H9 (cell line): ENCODE measurements at regions not wholly inside any gene's neighbourhood (a gene's known extent, or its start where the extent isn't known, plus 50 kb on each side); places are given as distances from the start of the nearest gene placed in this dataset.

ENCODE experiments used
- DNase-seq: peaks from one replicate; pipeline ENCODE4 v3.0.0-alpha.2; 2017
- H2AFZ ChIP-seq: one replicate; pipeline ENCODE4 v1.6.1; 2013; ENCODE audit warnings: mild to moderate bottlenecking, low read length, control low read depth, moderate library complexity
- H2AK5ac ChIP-seq: 2 replicates; pipeline ENCODE4 v1.6.1; 2013; ENCODE audit warnings: low read length, control low read depth, mixed read lengths; ENCODE audit not compliant: insufficient read length
- H2BK120ac ChIP-seq: one replicate; pipeline ENCODE4 v1.6.1; 2013; ENCODE audit warnings: low read depth, mild to moderate bottlenecking, low read length, control low read depth, inconsistent platforms; ENCODE audit not compliant: poor library complexity, severe bottlenecking
- H2BK12ac ChIP-seq: 2 replicates; pipeline ENCODE4 v1.6.1; 2013; ENCODE audit warnings: low read length, control low read depth, mixed read lengths, low read depth; ENCODE audit not compliant: insufficient read length
- H2BK15ac ChIP-seq: 2 replicates; pipeline ENCODE4 v1.6.1; 2013; ENCODE audit warnings: low read depth, low read length, control low read depth
- H2BK20ac ChIP-seq: one replicate; pipeline ENCODE4 v1.6.1; 2013; ENCODE audit warnings: low read depth, mild to moderate bottlenecking, low read length, control low read depth, inconsistent platforms; ENCODE audit not compliant: poor library complexity, severe bottlenecking
- H2BK5ac ChIP-seq: 2 replicates; pipeline ENCODE4 v1.6.1; 2013; ENCODE audit warnings: low read length, control low read depth, mixed read lengths; ENCODE audit not compliant: insufficient read length
- H3K14ac ChIP-seq: 2 replicates; pipeline ENCODE4 v1.6.1; 2013; ENCODE audit warnings: low read length, control low read depth; ENCODE audit not compliant: insufficient read depth
- H3K18ac ChIP-seq: 2 replicates; pipeline ENCODE4 v1.6.1; 2013; ENCODE audit warnings: low read depth, mild to moderate bottlenecking, mixed read lengths, low read length, control low read depth; ENCODE audit not compliant: insufficient read length
- H3K23ac ChIP-seq: 2 replicates; pipeline ENCODE4 v1.6.1; 2013; ENCODE audit warnings: low read length, control low read depth, mixed read lengths, low read depth; ENCODE audit not compliant: insufficient read length
- H3K23me2 ChIP-seq: 2 replicates; pipeline ENCODE4 v1.6.1; 2013; ENCODE audit warnings: low read depth, mild to moderate bottlenecking, mixed read lengths, low read length, control low read depth; ENCODE audit not compliant: insufficient read length, poor library complexity, severe bottlenecking
- H3K27ac ChIP-seq: 2 replicates; pipeline ENCODE4 v1.5.1; 2013; ENCODE audit warnings: low read length, control low read depth, mixed read lengths, low read depth; ENCODE audit not compliant: insufficient read length
- H3K27me3 ChIP-seq: 2 replicates; pipeline ENCODE4 v1.6.1; 2013; ENCODE audit warnings: low read length, control low read depth, inconsistent platforms; ENCODE audit not compliant: insufficient read depth
- H3K4ac ChIP-seq: 2 replicates; pipeline ENCODE4 v1.6.1; 2013; ENCODE audit warnings: low read depth, mild to moderate bottlenecking, control low read depth, inconsistent platforms, low read length, moderate library complexity
- H3K4me1 ChIP-seq: 2 replicates; pipeline ENCODE4 v1.6.1; 2013; ENCODE audit warnings: low read length, control low read depth, inconsistent platforms; ENCODE audit not compliant: insufficient read depth
- H3K4me2 ChIP-seq: 2 replicates; pipeline ENCODE4 v1.6.1; 2013; ENCODE audit warnings: low read length, control low read depth, mixed read lengths; ENCODE audit not compliant: insufficient read length, insufficient read depth
- H3K56ac ChIP-seq: 2 replicates; pipeline ENCODE4 v1.6.1; 2013; ENCODE audit warnings: low read depth, mild to moderate bottlenecking, mixed read lengths, low read length, control low read depth; ENCODE audit not compliant: insufficient read length
- H3K79me1 ChIP-seq: 2 replicates; pipeline ENCODE4 v1.6.1; 2013; ENCODE audit warnings: low read depth, mild to moderate bottlenecking, moderate library complexity, low read length, control low read depth, inconsistent platforms; ENCODE audit not compliant: insufficient read depth, poor library complexity, severe bottlenecking
- H3K79me2 ChIP-seq: 2 replicates; pipeline ENCODE4 v1.6.1; 2013; ENCODE audit warnings: low read length, control low read depth, inconsistent platforms; ENCODE audit not compliant: insufficient read depth
- H3K9ac ChIP-seq: 2 replicates; pipeline ENCODE4 v1.6.1; 2013; ENCODE audit warnings: low read length, control low read depth, mixed read lengths; ENCODE audit not compliant: insufficient read length; ENCODE audit errors: extremely low read depth
- H3K9me3 ChIP-seq: one replicate; pipeline ENCODE4 v1.6.1; 2013; ENCODE audit warnings: low read depth, low read length, inconsistent platforms; ENCODE audit not compliant: control insufficient read depth
- H3T11ph ChIP-seq: one replicate; pipeline ENCODE4 v1.6.1; 2013; ENCODE audit warnings: mild to moderate bottlenecking, low read length, control low read depth, inconsistent platforms
- H4K20me1 ChIP-seq: one replicate; pipeline ENCODE4 v1.6.1; 2013; ENCODE audit not compliant: control insufficient read depth, insufficient read length, insufficient read depth
- H4K5ac ChIP-seq: 2 replicates; pipeline ENCODE4 v1.6.1; 2013; ENCODE audit warnings: low read depth, mild to moderate bottlenecking, mixed read lengths, low read length, control low read depth; ENCODE audit not compliant: insufficient read length
- H4K8ac ChIP-seq: replicated peaks from 2 replicates; pipeline ENCODE4 v1.6.1; 2013; ENCODE audit warnings: low read length, control low read depth, mixed read lengths, low read depth; ENCODE audit not compliant: insufficient read length
- H4K91ac ChIP-seq: 2 replicates; pipeline ENCODE4 v1.6.1; 2013; ENCODE audit warnings: low read depth, mild to moderate bottlenecking, moderate library complexity, mixed read lengths, low read length, control low read depth; ENCODE audit not compliant: insufficient read length
- H3K27ac Mint-ChIP-seq, 3 experiments: 2 replicates in 2 of 3; 3 replicates in 1 of 3; pipeline ENCODE4 v1.8.0; 2020 to 2021; ENCODE audit warnings: mixed read lengths in 3 of 3, mild to moderate bottlenecking in 1 of 3, moderate library complexity in 1 of 3
- H3K27me3 Mint-ChIP-seq: 2 replicates; pipeline ENCODE4 v1.8.0; 2021; ENCODE audit warnings: low read depth, mild to moderate bottlenecking, moderate library complexity, mixed read lengths
- H3K36me3 Mint-ChIP-seq, 3 experiments: 2 replicates in 2 of 3; 3 replicates in 1 of 3; pipeline ENCODE4 v1.8.0; 2020 to 2021; ENCODE audit warnings: low read depth in 3 of 3, mixed read lengths in 3 of 3; ENCODE audit not compliant: insufficient read depth in 1 of 3
- H3K4me1 Mint-ChIP-seq, 2 experiments: 2 replicates each; pipeline ENCODE4 v1.8.0; 2020; ENCODE audit warnings: mixed read lengths in 2 of 2
- H3K4me3 Mint-ChIP-seq, 2 experiments: 2 replicates in 1 of 2; 3 replicates in 1 of 2; pipeline ENCODE4 v1.8.0; 2020 to 2021; ENCODE audit warnings: mild to moderate bottlenecking in 2 of 2, mixed read lengths in 2 of 2, moderate library complexity in 1 of 2
- H3K9me3 Mint-ChIP-seq, 2 experiments: 2 replicates in 1 of 2; 3 replicates in 1 of 2; pipeline ENCODE4 v1.8.0; 2020; ENCODE audit warnings: mild to moderate bottlenecking in 2 of 2, mixed read lengths in 2 of 2, moderate library complexity in 1 of 2
- CTCF ChIP-seq: fragments of 200-600 bp; sonication (generic); conservative IDR thresholded peaks from 3 replicates; pipeline ENCODE4 v1.8.0; 2021; ENCODE audit warnings: antibody characterized with exemption, mild to moderate bottlenecking
- WGBS: extraction: QIAGEN DNeasy Blood & Tissue Kit; methylation state at CpG from one replicate; pipeline ENCODE4 v1.1.7; 2013; ENCODE audit warnings: missing lambda C conversion rate, low lambda C conversion rate, mixed read lengths; ENCODE audit not compliant: insufficient read length; ENCODE audit errors: extremely low coverage; 5-methylcytosine and 5-hydroxymethylcytosine counted together

GRCh38 chr5:180421672-180422071 lies 68.5 kb upstream of the GFPT2 start:
- H4K91ac ChIP-seq = no peak overlapping the region

More at GRCh38 chr5:180421672-180422071, 68.5 kb upstream of the GFPT2 start:
- no peaks in the 10 kb centered on the region for H3K23me2 ChIP-seq
- peaks cover 10% of the 10 kb centered on the region in 2 experiments for H3K4me1 Mint-ChIP-seq
- no peak overlapping the region for H3K4me2 ChIP-seq
- H2BK12ac ChIP-seq = no peak overlapping the region
- no peak overlapping the region for H3K4ac ChIP-seq
- no peak overlapping the region for H4K8ac ChIP-seq
- peaks cover 4% of the 10 kb centered on the region in 2 experiments; a peak in 4 of 5 replicates for H3K9me3 Mint-ChIP-seq
- no peak overlapping the region for H2AFZ ChIP-seq
- no peak overlapping the region for H3K56ac ChIP-seq
- H4K5ac ChIP-seq = no peak overlapping the region
- H3K9ac ChIP-seq = no peak overlapping the region
- H3K23ac ChIP-seq = no peak overlapping the region
- H3K36me3 Mint-ChIP-seq = peaks cover 0 to 3% (median 0%) of the 10 kb centered on the region in 3 experiments; a peak in 1 of 7 replicates
- no peak overlapping the region for H2AK5ac ChIP-seq
- no peaks in the 10 kb centered on the region for H3K79me2 ChIP-seq
- TF ChIP-seq CTCF = no peak
- no peaks in the 10 kb centered on the region for H3K9me3 ChIP-seq
- H2BK120ac ChIP-seq = no peak overlapping the region
- H3K79me1 ChIP-seq = no peaks in the 10 kb centered on the region
- no peak for DNase-seq
- H3K18ac ChIP-seq = no peak overlapping the region
- no peak overlapping the region for H3K14ac ChIP-seq
- H3K27ac ChIP-seq = no peak overlapping the region
- H3K27ac Mint-ChIP-seq = no peak overlapping the region; a peak in 1 of 7 replicates
- H4K20me1 ChIP-seq = no peaks in the 10 kb centered on the region
- no peaks in the 10 kb centered on the region for H3K4me1 ChIP-seq
- H3K27me3 Mint-ChIP-seq = peaks cover 6% of the 10 kb centered on the region
- no peak overlapping the region for H2BK15ac ChIP-seq
- no peak overlapping the region for H2BK5ac ChIP-seq
- H3K27me3 ChIP-seq = no peaks in the 10 kb centered on the region
- H2BK20ac ChIP-seq = no peak overlapping the region
- H3T11ph ChIP-seq = no peak overlapping the region
- H3K4me3 Mint-ChIP-seq = no peak overlapping the region
- WGBS = no CpG with 5 or more reads among the region's 3 CpGs
